Chondrocyte (in vitro differentiated cells): ENCODE measurements at regions not wholly inside any gene's neighbourhood (a gene's known extent, or its start where the extent isn't known, plus 50 kb on each side); places are given as distances from the start of the nearest gene placed in this dataset.

Source experiments
- DNase-seq: peaks from one replicate; pipeline ENCODE4 v3.0.0; 2021; ENCODE audit warnings: mixed read lengths, low spot score
- H3K27ac Mint-ChIP-seq: one replicate; pipeline ENCODE4 v1.8.0; 2021; ENCODE audit warnings: mild to moderate bottlenecking, moderate library complexity, mixed read lengths; ENCODE audit not compliant: unreplicated experiment
- H3K27me3 Mint-ChIP-seq: 2 replicates; pipeline ENCODE4 v1.8.0; 2021; ENCODE audit warnings: low read depth, mixed read lengths
- H3K36me3 Mint-ChIP-seq: 2 replicates; pipeline ENCODE4 v1.8.0; 2021; ENCODE audit warnings: low read depth, mixed read lengths
- H3K4me1 Mint-ChIP-seq: 2 replicates; pipeline ENCODE4 v1.8.0; 2021; ENCODE audit warnings: low read depth, mild to moderate bottlenecking, mixed read lengths
- H3K4me3 Mint-ChIP-seq: one replicate; pipeline ENCODE4 v1.8.0; 2021; ENCODE audit warnings: mild to moderate bottlenecking, moderate library complexity, mixed read lengths; ENCODE audit not compliant: unreplicated experiment
- H3K9me3 Mint-ChIP-seq: 2 replicates; pipeline ENCODE4 v1.8.0; 2021; ENCODE audit warnings: low read depth, mixed read lengths
- CTCF ChIP-seq: fragments of 200-600 bp; sonication (generic); IDR thresholded peaks from 2 replicates; pipeline ENCODE4 v1.5.0; 2021; ENCODE audit warnings: antibody characterized with exemption, mild to moderate bottlenecking, moderate library complexity

GRCh38 chr10:52438119-52438518 lies 124.0 kb downstream of the DKK1 start:
- H3K27ac Mint-ChIP-seq = no peak overlapping the region
- DNase-seq = no peak
- H3K4me1 Mint-ChIP-seq = peaks cover under 1% of the 10 kb centered on the region
- H3K4me3 Mint-ChIP-seq = no peak overlapping the region
- H3K27me3 Mint-ChIP-seq = no peaks in the 10 kb centered on the region
- no peaks in the 10 kb centered on the region for H3K36me3 Mint-ChIP-seq
- TF ChIP-seq CTCF = no peak
- no peaks in the 10 kb centered on the region for H3K9me3 Mint-ChIP-seq

GRCh38 chr10:52440612-52441285 lies 126.7 kb downstream of the DKK1 start:
- peaks cover 11% of the 10 kb centered on the region for H3K4me1 Mint-ChIP-seq
- no peak for DNase-seq
- H3K4me3 Mint-ChIP-seq = no peak overlapping the region
- no peaks in the 10 kb centered on the region for H3K27me3 Mint-ChIP-seq
- no peaks in the 10 kb centered on the region for H3K36me3 Mint-ChIP-seq
- H3K9me3 Mint-ChIP-seq = no peaks in the 10 kb centered on the region
- no peak for TF ChIP-seq CTCF
- no peak overlapping the region for H3K27ac Mint-ChIP-seq

GRCh38 chr10:52442576-52442975 lies 128.5 kb downstream of the DKK1 start:
- H3K9me3 Mint-ChIP-seq = no peaks in the 10 kb centered on the region
- DNase-seq = no peak
- H3K4me3 Mint-ChIP-seq = no peak overlapping the region
- no peak overlapping the region for H3K27ac Mint-ChIP-seq
- no peak for TF ChIP-seq CTCF
- H3K27me3 Mint-ChIP-seq = no peaks in the 10 kb centered on the region
- H3K4me1 Mint-ChIP-seq = peaks cover 18% of the 10 kb centered on the region
- no peaks in the 10 kb centered on the region for H3K36me3 Mint-ChIP-seq

- peaks cover 28% of the 10 kb centered on the region for H3K4me1 Mint-ChIP-seq
- TF ChIP-seq CTCF = no peak
- DNase-seq = no peak
These were observed 129.6 kb downstream of the DKK1 start for GRCh38 chr10:52443419-52444388.

GRCh38 chr10:52446391-52446790 lies 132.3 kb downstream of the DKK1 start:
- no peak for TF ChIP-seq CTCF
- Mint-ChIP-seq H3K4me1 (peaks cover 31% of the 10 kb centered on the region), H3K9me3 (no peaks in the 10 kb centered on the region), H3K27ac (no peak overlapping the region), H3K4me3 (no peak overlapping the region), H3K36me3 (no peaks in the 10 kb centered on the region), H3K27me3 (no peaks in the 10 kb centered on the region)
- DNase-seq = no peak

More at GRCh38 chr10:52443419-52444388, 129.6 kb downstream of the DKK1 start:
- no peak overlapping the region for H3K27ac Mint-ChIP-seq
- no peaks in the 10 kb centered on the region for H3K27me3 Mint-ChIP-seq
- no peaks in the 10 kb centered on the region for H3K9me3 Mint-ChIP-seq
- no peak overlapping the region for H3K4me3 Mint-ChIP-seq
- H3K36me3 Mint-ChIP-seq = no peaks in the 10 kb centered on the region
